Neural crest cell (in vitro differentiated cells): ENCODE measurements at regions not wholly inside any gene's neighbourhood (a gene's known extent, or its start where the extent isn't known, plus 50 kb on each side); places are given as distances from the start of the nearest gene placed in this dataset.
A peak's percentile ranks its signal among the peaks of the same experiment; 100 is the strongest.

Source experiments
- DNase-seq: peaks from one replicate; pipeline ENCODE4 v3.0.0; 2021; ENCODE audit warnings: low read depth, mixed read lengths, low spot score
- H3K27ac Mint-ChIP-seq: one replicate; pipeline ENCODE4 v1.8.0; 2021; ENCODE audit warnings: mild to moderate bottlenecking, mixed read lengths; ENCODE audit not compliant: unreplicated experiment
- H3K27me3 Mint-ChIP-seq: 2 replicates; pipeline ENCODE4 v1.8.0; 2021; ENCODE audit warnings: low read depth, mild to moderate bottlenecking, mixed read lengths
- H3K36me3 Mint-ChIP-seq: 2 replicates; pipeline ENCODE4 v1.8.0; 2021; ENCODE audit warnings: low read depth, mild to moderate bottlenecking, mixed read lengths
- H3K4me1 Mint-ChIP-seq: 2 replicates; pipeline ENCODE4 v1.8.0; 2021; ENCODE audit warnings: mixed read lengths
- H3K4me3 Mint-ChIP-seq: one replicate; pipeline ENCODE4 v1.8.0; 2021; ENCODE audit warnings: mild to moderate bottlenecking, mixed read lengths
- H3K9me3 Mint-ChIP-seq: 2 replicates; pipeline ENCODE4 v1.8.0; 2021; ENCODE audit warnings: mixed read lengths
- CTCF ChIP-seq: fragments of 200-600 bp; sonication (generic); conservative IDR thresholded peaks from 2 replicates; pipeline ENCODE4 v1.5.0; 2021; ENCODE audit warnings: antibody characterized with exemption, mild to moderate bottlenecking

DNA sequence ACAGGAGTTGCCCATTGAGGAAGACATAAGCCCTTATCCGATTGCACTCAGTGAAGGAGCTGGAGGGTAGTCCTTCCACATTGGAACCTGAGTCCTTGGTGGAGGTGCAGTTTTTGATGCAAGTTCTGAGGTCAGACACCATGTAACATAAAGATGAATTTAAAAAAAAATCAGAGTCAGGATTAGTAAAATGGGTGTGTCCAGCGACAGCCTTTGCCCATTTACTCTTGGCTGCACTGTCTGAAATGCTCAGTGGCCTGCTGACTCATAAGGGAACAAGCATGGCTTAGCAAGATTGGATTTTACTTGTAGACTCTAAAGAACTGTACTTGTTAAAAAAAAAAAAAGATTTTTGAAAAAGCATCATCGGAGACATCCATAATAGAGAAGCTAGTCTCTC, 241.1 kb upstream of the TOPAZ1 start:
- Mint-ChIP-seq H3K36me3 (no peaks in the 10 kb centered on the region), H3K27ac (no peak overlapping the region), H3K9me3 (no peaks in the 10 kb centered on the region), H3K4me1 (peaks cover 35% of the 10 kb centered on the region), H3K27me3 (peaks cover 91% of the 10 kb centered on the region), H3K4me3 (no peak overlapping the region)
- no peak for TF ChIP-seq CTCF
- DNase-seq: no peak

DNA sequence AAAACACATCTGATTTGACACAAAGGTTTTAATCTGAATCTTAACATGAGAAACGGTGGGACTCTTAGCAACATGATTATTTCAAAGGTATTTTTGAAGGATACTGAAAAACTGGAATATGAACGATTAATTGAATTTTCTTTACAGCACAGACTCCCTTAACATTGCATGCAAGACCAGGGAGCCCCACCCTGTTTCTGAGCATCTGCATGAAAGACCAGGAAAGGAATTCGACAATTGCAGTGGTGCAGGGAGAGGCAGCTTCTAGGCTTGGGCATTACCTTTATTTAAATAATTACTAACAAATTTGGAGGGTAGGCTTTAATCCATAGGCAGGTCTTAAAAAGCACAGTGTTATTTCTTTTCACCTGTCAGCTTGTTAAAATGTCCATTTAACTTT, 240.6 kb upstream of the TOPAZ1 start:
- peaks cover 30% of the 10 kb centered on the region for H3K4me1 Mint-ChIP-seq
- no peak for TF ChIP-seq CTCF
- H3K27me3 Mint-ChIP-seq: peaks cover 90% of the 10 kb centered on the region
- H3K36me3 Mint-ChIP-seq: no peaks in the 10 kb centered on the region
- H3K9me3 Mint-ChIP-seq: no peaks in the 10 kb centered on the region
- H3K27ac Mint-ChIP-seq: no peak overlapping the region
- H3K4me3 Mint-ChIP-seq: no peak overlapping the region
- DNase-seq: no peak

GRCh38 chr3:44003801-44004200, 237.9 kb upstream of the TOPAZ1 start:
- no peak for TF ChIP-seq CTCF
- Mint-ChIP-seq H3K36me3 (no peaks in the 10 kb centered on the region), H3K27ac (no peak overlapping the region), H3K27me3 (peaks cover 73% of the 10 kb centered on the region), H3K9me3 (no peaks in the 10 kb centered on the region), H3K4me1 (peaks cover 5% of the 10 kb centered on the region), H3K4me3 (no peak overlapping the region)
- no peak for DNase-seq

- H3K9me3 Mint-ChIP-seq: no peaks in the 10 kb centered on the region
- H3K4me3 Mint-ChIP-seq: no peak overlapping the region
- no peaks in the 10 kb centered on the region for H3K36me3 Mint-ChIP-seq
- H3K27me3 Mint-ChIP-seq: peaks cover 15% of the 10 kb centered on the region
- no peak for TF ChIP-seq CTCF
- H3K4me1 Mint-ChIP-seq: peaks cover 4% of the 10 kb centered on the region
- no peak for DNase-seq
- peak overlapping the region; percentile 47 for H3K27ac Mint-ChIP-seq
These were observed 230.0 kb upstream of the TOPAZ1 start for GRCh38 chr3:44011680-44012079.

DNA sequence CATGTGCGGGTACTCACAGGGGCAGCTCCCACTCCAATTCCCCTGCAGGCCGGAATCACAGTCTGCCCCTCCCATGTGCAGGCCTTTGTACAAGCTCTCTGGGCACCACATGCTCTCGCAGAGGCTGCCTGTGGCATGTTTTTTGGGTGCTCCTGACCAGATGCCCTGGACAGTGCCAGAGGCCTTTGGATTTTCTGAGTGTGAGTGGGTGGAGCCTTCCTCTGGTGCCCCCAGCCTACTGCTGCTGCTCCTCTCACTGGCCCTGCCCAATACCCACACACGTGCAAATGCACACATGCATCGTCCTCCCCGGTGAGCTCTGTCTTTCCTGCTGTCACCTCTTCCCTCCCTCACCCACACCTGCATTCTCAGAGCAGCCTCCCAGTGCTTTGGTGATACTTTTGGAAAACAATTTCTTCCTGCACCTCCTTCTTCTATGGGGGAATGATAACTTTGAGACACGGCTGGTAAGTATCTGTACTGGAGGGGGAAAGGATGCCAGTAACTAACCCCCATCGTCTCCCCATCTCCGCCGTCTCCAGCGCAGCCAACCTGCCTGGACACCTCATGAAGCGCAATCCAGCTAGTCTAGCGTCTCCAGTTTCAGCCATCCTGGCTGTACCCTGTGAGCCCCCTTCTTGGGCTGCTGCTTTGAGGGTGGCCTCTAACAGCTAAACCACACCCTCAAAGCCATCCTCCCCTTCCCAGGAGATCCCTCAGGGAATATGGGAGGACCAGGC, 229.4 kb upstream of the TOPAZ1 start:
- no peak for TF ChIP-seq CTCF
- H3K4me3 Mint-ChIP-seq: no peak overlapping the region
- H3K9me3 Mint-ChIP-seq: no peaks in the 10 kb centered on the region
- no peak for DNase-seq
- H3K27ac Mint-ChIP-seq: no peak overlapping the region
- H3K36me3 Mint-ChIP-seq: no peaks in the 10 kb centered on the region
- H3K4me1 Mint-ChIP-seq: peaks cover 4% of the 10 kb centered on the region
- peaks cover 11% of the 10 kb centered on the region for H3K27me3 Mint-ChIP-seq
